ENCODE measurements at regions not wholly inside any gene's neighbourhood (a gene's known extent, or its start where the extent isn't known, plus 50 kb on each side); places are given as distances from the start of the nearest gene placed in this dataset.
A peak's percentile ranks its signal among the peaks of the same experiment; 100 is the strongest.

DNA sequence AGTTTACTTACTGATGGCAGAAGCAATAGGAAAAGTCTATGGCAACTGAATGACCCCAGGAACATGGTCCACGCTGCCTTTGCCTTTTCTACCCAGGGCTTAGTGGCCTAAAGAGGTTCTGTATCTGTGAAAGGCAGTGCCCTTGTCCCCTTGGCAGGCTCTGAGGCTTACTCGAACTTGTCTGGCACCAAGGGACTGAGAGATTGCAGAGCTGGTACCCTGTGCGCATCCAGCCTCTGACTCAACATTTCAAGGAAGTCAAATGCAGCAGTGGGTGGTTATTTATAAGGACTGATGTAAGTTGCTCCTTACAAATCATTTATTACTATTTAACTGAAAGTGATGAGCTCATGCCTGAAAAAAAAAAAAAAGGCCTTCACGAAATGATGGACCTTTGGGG, 299.9 kb upstream of the MYOCD start:
- peaks cover 30% of the 10 kb centered on the region for H3K4me1 ChIP-seq (ENCODE audit: control insufficient read depth, insufficient read depth, low read length)

DNA sequence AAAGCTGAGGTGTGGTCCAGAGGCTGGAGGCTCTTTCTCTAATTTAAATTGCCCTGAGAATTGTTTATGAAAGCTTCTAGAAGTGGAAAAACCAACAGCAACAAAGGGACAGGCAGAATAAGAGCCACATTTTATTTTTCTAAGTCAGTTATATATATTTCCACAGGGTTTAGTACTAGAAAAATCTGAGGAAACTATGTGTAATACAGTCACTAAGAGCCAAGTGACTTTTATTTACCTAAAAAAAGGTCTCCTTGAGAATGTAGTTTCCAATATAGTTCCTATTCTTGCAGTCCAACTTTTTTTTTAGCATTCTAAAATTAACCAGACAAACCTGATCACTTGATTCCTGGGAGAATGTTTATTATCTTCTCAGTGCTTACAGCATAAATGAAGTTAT, 296.6 kb upstream of the MYOCD start:
- H3K27ac ChIP-seq (ENCODE audit: low read length): peak overlapping the region; percentile 4
- peaks cover 23% of the 10 kb centered on the region for H3K4me1 ChIP-seq (ENCODE audit: control insufficient read depth, insufficient read depth, low read length)

More for the DNA sequence above, 299.9 kb upstream of the MYOCD start:
- H3K27ac ChIP-seq (ENCODE audit: low read length): peak overlapping the region; percentile 87
- H3K9me3 ChIP-seq (ENCODE audit: control insufficient read depth in 2 of 2, low read length in 2 of 2): no peaks in the 10 kb centered on the region
- no peaks in the 10 kb centered on the region for H3K36me3 ChIP-seq (ENCODE audit: control insufficient read depth in 2 of 2, insufficient read depth in 2 of 2, low read length in 2 of 2)
- H3K9ac ChIP-seq (ENCODE audit: low read length in 2 of 2): peak overlapping the region; percentile 13 to 48
- H3K27me3 ChIP-seq (ENCODE audit: control insufficient read depth in 1 of 2, insufficient read depth in 2 of 2, low read length in 2 of 2): no peaks in the 10 kb centered on the region
- H3K4me3 ChIP-seq (ENCODE audit: low read length in 2 of 2): no peak overlapping the region

DNA sequence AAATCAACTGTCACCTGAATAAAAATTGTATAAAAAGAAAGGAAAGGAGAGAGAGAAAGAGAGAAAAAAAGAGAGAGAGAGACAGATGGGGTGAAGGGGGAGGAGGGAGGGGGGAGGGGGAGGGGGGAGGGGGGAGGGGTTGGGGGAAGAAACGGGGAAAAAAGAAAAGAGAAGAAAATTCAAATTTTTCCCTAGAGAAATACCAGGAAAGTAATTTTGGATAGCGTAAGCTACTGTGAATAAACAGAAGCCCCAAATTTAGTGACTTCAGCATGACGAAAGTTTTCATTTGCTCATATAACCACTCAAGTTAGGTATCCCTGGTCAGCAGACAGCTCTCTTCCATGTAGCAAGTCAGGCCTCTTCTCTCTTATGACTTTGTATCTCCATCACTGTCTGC, 289.4 kb upstream of the MYOCD start:
- H3K4me3 ChIP-seq (ENCODE audit: low read length in 2 of 2): no peak overlapping the region
- no peak overlapping the region for H3K27ac ChIP-seq (ENCODE audit: low read length)
- no peaks in the 10 kb centered on the region for H3K27me3 ChIP-seq (ENCODE audit: control insufficient read depth in 1 of 2, insufficient read depth in 2 of 2, low read length in 2 of 2)
- H3K9ac ChIP-seq (ENCODE audit: low read length in 2 of 2): no peak overlapping the region
- H3K4me1 ChIP-seq (ENCODE audit: control insufficient read depth, insufficient read depth, low read length): no peaks in the 10 kb centered on the region
- no peaks in the 10 kb centered on the region for H3K36me3 ChIP-seq (ENCODE audit: control insufficient read depth in 2 of 2, insufficient read depth in 2 of 2, low read length in 2 of 2)
- H3K9me3 ChIP-seq (ENCODE audit: control insufficient read depth in 2 of 2, low read length in 2 of 2): peaks cover 0 to 4% of the 10 kb centered on the region in 2 donors

More for the DNA sequence above, 296.6 kb upstream of the MYOCD start:
- no peaks in the 10 kb centered on the region for H3K36me3 ChIP-seq (ENCODE audit: control insufficient read depth in 2 of 2, insufficient read depth in 2 of 2, low read length in 2 of 2)
- H3K27me3 ChIP-seq (ENCODE audit: control insufficient read depth in 1 of 2, insufficient read depth in 2 of 2, low read length in 2 of 2): no peaks in the 10 kb centered on the region
- no peak overlapping the region for H3K4me3 ChIP-seq (ENCODE audit: low read length in 2 of 2)
- H3K9ac ChIP-seq (ENCODE audit: low read length in 2 of 2): no peak overlapping the region
- H3K9me3 ChIP-seq (ENCODE audit: control insufficient read depth in 2 of 2, low read length in 2 of 2): peaks cover 0 to 4% of the 10 kb centered on the region in 2 donors

DNA sequence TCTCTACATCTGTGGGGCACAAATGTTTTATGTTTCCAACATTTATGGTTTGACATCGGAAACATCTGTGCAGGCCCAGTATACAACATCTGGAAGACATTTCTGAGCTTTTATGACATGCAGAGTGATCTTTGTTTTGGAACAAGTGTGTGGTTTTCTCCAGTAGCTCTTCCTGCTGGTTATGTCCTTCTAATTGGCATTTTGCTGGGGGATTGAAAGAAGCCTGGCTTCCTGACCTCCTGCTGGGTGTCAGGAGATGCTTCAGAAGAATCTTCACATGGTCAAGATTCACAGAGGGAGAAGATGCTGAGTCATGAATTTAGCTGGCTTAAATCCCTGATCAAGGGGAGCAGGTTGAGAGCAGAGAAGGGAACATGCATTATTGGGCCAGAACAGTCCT, 279.5 kb upstream of the MYOCD start:
- Histone ChIP-seq H3K27ac (ENCODE audit: low read length) (no peak overlapping the region), H3K27me3 (ENCODE audit: control insufficient read depth in 1 of 2, insufficient read depth in 2 of 2, low read length in 2 of 2) (no peaks in the 10 kb centered on the region)

DNA sequence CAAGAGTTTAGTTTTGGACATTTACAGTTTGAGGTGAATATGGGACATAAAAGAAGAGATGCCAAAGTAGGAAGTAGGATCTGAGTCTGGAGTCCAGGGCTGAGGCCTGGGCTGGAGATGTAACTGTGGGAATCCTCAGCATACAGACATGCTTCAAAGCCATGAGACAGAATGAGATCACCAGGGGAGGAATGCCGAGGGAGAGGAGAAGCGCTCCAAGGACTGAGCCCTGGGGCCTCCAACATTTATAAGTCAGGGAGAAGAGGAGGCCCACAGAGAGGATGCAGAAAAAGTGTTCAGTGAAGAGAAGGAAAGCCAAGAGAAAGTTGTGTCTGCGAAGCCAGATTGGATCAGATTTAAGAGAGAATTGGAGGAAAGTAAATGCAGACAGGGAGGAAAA, 277.5 kb upstream of the MYOCD start:
- Histone ChIP-seq H3K27me3 (ENCODE audit: control insufficient read depth in 1 of 2, insufficient read depth in 2 of 2, low read length in 2 of 2) (no peaks in the 10 kb centered on the region), H3K27ac (ENCODE audit: low read length) (no peak overlapping the region)

More for the DNA sequence above, 279.5 kb upstream of the MYOCD start:
- Histone ChIP-seq H3K36me3 (ENCODE audit: control insufficient read depth in 2 of 2, insufficient read depth in 2 of 2, low read length in 2 of 2) (no peaks in the 10 kb centered on the region), H3K4me3 (ENCODE audit: low read length in 2 of 2) (no peak overlapping the region), H3K9me3 (ENCODE audit: control insufficient read depth in 2 of 2, low read length in 2 of 2) (no peaks in the 10 kb centered on the region), H3K9ac (ENCODE audit: low read length in 2 of 2) (no peak overlapping the region), H3K4me1 (ENCODE audit: control insufficient read depth, insufficient read depth, low read length) (no peaks in the 10 kb centered on the region)

DNA sequence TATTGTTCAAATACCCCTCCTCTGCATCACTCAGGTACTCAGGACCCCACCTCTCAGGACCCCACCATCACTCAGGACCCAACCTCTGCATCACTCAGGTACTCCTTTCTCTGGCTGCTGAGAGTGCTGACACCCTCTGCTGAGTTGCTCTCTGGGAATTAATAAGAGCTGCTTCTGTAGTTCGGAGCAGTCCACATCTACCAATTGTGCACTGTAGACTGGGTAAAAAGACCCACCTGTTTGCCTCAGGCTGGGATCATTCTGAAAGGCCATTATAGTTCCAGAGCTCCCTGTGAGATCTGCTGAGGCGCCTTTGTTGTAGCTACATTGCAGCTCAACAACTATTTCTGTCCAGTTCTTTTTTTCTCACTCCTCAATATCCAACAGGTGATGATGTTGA, 276.3 kb upstream of the MYOCD start:
- Histone ChIP-seq H3K4me3 (ENCODE audit: low read length in 2 of 2) (no peak overlapping the region), H3K36me3 (ENCODE audit: control insufficient read depth in 2 of 2, insufficient read depth in 2 of 2, low read length in 2 of 2) (no peaks in the 10 kb centered on the region), H3K4me1 (ENCODE audit: control insufficient read depth, insufficient read depth, low read length) (no peaks in the 10 kb centered on the region), H3K27me3 (ENCODE audit: control insufficient read depth in 1 of 2, insufficient read depth in 2 of 2, low read length in 2 of 2) (no peaks in the 10 kb centered on the region), H3K9ac (ENCODE audit: low read length in 2 of 2) (no peak overlapping the region), H3K9me3 (ENCODE audit: control insufficient read depth in 2 of 2, low read length in 2 of 2) (no peaks in the 10 kb centered on the region), H3K27ac (ENCODE audit: low read length) (no peak overlapping the region)

More for the DNA sequence above, 277.5 kb upstream of the MYOCD start:
- Histone ChIP-seq H3K36me3 (ENCODE audit: control insufficient read depth in 2 of 2, insufficient read depth in 2 of 2, low read length in 2 of 2) (no peaks in the 10 kb centered on the region), H3K4me3 (ENCODE audit: low read length in 2 of 2) (no peak overlapping the region), H3K9me3 (ENCODE audit: control insufficient read depth in 2 of 2, low read length in 2 of 2) (no peaks in the 10 kb centered on the region), H3K9ac (ENCODE audit: low read length in 2 of 2) (no peak overlapping the region), H3K4me1 (ENCODE audit: control insufficient read depth, insufficient read depth, low read length) (no peaks in the 10 kb centered on the region)

DNA sequence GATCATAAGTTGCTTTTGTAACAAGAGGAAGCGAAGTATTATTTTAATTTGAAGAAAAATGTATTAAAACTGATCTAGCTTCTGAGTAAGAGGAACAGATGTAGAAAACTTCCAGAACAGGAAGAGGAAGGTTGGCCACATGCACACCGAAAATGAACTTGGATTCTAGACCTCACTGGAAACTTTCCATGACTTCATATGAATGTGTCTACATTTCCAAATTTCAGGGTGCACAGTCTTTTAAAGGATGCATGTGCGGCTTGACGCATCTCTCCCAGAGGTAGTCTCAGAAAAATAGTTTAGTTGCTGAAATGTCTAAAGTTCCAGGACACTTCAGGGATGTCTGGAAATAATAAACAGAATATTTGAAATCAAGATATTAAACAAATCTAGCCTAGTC, 275.1 kb upstream of the MYOCD start:
- Histone ChIP-seq H3K4me3 (ENCODE audit: low read length in 2 of 2) (no peak overlapping the region), H3K27ac (ENCODE audit: low read length) (no peak overlapping the region), H3K4me1 (ENCODE audit: control insufficient read depth, insufficient read depth, low read length) (no peaks in the 10 kb centered on the region), H3K9ac (ENCODE audit: low read length in 2 of 2) (no peak overlapping the region), H3K27me3 (ENCODE audit: control insufficient read depth in 1 of 2, insufficient read depth in 2 of 2, low read length in 2 of 2) (no peaks in the 10 kb centered on the region), H3K9me3 (ENCODE audit: control insufficient read depth in 2 of 2, low read length in 2 of 2) (no peaks in the 10 kb centered on the region), H3K36me3 (ENCODE audit: control insufficient read depth in 2 of 2, insufficient read depth in 2 of 2, low read length in 2 of 2) (no peaks in the 10 kb centered on the region)

DNA sequence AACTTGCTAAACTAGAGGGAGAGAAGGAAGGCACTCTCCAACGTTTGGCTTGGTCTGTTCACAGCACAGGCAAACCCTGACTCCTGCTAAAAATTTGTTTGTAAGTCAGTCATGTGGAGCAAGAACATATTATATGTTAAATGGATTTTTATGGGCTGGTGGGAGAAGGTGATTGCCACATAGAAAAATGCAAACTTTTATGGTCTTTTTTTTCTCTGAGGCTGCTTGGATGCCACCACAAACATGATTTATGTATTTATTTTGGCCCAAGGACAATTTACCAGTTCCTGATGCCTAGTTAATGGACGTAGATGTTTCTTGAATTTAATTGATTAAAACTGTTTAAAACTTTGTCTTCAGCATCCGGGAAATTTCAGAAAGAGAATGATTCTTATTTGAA, 274.2 kb upstream of the MYOCD start:
- Histone ChIP-seq H3K9ac (ENCODE audit: low read length in 2 of 2) (no peak overlapping the region), H3K36me3 (ENCODE audit: control insufficient read depth in 2 of 2, insufficient read depth in 2 of 2, low read length in 2 of 2) (no peaks in the 10 kb centered on the region), H3K4me1 (ENCODE audit: control insufficient read depth, insufficient read depth, low read length) (no peaks in the 10 kb centered on the region), H3K27me3 (ENCODE audit: control insufficient read depth in 1 of 2, insufficient read depth in 2 of 2, low read length in 2 of 2) (no peaks in the 10 kb centered on the region), H3K27ac (ENCODE audit: low read length) (no peak overlapping the region), H3K9me3 (ENCODE audit: control insufficient read depth in 2 of 2, low read length in 2 of 2) (no peaks in the 10 kb centered on the region), H3K4me3 (ENCODE audit: low read length in 2 of 2) (no peak overlapping the region)

DNA sequence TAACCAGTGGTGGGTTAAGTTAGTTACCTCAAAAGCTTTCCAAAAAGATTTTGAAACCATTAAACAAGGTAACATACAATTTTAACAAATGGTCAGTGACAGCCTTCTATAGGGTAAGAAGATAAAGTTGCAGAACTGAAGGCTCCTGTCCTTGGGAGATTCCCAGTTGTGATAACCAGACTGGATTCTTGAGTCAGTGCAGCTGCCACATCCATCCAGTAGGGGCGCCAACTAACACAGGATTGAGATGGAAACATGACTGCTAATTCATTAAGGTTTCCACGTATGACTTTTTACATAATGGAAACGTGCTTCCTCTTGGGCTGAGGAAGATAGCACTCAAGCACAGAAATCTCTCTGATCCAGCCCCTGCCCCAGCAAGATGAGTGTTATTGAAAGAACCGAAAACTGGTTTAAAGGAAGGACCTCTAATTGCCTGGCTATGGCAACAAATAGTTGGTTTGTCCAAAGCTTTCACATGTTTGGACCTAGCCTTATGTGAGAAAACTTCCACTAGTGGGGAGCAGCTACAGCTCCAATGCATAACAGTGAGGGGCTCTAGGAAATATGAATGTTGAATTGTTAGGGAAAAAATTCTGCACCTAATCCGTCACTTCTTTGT, 269.8 kb upstream of the MYOCD start:
- Histone ChIP-seq H3K9ac (ENCODE audit: low read length in 2 of 2) (no peak overlapping the region), H3K36me3 (ENCODE audit: control insufficient read depth in 2 of 2, insufficient read depth in 2 of 2, low read length in 2 of 2) (no peaks in the 10 kb centered on the region), H3K9me3 (ENCODE audit: control insufficient read depth in 2 of 2, low read length in 2 of 2) (no peaks in the 10 kb centered on the region), H3K4me3 (ENCODE audit: low read length in 2 of 2) (no peak overlapping the region), H3K27ac (ENCODE audit: low read length) (no peak overlapping the region), H3K27me3 (ENCODE audit: control insufficient read depth in 1 of 2, insufficient read depth in 2 of 2, low read length in 2 of 2) (no peaks in the 10 kb centered on the region), H3K4me1 (ENCODE audit: control insufficient read depth, insufficient read depth, low read length) (peaks cover 6% of the 10 kb centered on the region)

DNA sequence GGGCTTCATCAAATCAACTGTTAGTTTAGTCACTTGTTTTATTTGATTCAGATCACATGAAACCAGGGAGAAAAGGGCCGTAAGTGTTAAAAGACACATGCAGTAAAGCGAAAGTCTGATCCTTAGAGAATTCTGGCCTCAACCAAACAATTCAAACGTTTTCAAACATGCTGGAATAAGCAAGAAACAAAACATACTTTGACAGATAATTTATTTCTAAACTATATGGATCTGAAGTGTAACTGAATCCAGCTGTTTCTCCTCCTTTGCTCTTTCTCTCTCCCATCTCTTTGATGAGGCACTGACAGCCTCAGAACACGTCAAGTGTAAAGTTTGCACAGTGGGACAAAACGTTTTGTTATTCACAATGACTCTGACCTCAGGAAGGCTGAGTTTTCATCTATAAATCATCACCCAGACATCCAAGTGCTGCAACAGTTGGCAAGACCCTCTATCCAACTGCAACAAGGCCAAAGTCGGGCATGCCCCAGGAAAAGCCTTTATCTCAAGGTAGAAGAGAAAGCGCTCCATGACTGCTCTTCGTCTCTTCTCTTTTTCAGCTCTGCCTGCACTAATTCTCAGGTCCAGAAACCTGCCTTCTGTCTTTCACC, 267.1 kb upstream of the MYOCD start:
- Histone ChIP-seq H3K36me3 (ENCODE audit: control insufficient read depth in 2 of 2, insufficient read depth in 2 of 2, low read length in 2 of 2) (no peaks in the 10 kb centered on the region), H3K4me3 (ENCODE audit: low read length in 2 of 2) (no peak overlapping the region), H3K4me1 (ENCODE audit: control insufficient read depth, insufficient read depth, low read length) (peaks cover 6% of the 10 kb centered on the region), H3K27me3 (ENCODE audit: control insufficient read depth in 1 of 2, insufficient read depth in 2 of 2, low read length in 2 of 2) (no peaks in the 10 kb centered on the region), H3K9ac (ENCODE audit: low read length in 2 of 2) (peak overlapping the region in 1 of 2 donors; percentile 7), H3K9me3 (ENCODE audit: control insufficient read depth in 2 of 2, low read length in 2 of 2) (no peaks in the 10 kb centered on the region), H3K27ac (ENCODE audit: low read length) (peak overlapping the region; percentile 67)

DNA sequence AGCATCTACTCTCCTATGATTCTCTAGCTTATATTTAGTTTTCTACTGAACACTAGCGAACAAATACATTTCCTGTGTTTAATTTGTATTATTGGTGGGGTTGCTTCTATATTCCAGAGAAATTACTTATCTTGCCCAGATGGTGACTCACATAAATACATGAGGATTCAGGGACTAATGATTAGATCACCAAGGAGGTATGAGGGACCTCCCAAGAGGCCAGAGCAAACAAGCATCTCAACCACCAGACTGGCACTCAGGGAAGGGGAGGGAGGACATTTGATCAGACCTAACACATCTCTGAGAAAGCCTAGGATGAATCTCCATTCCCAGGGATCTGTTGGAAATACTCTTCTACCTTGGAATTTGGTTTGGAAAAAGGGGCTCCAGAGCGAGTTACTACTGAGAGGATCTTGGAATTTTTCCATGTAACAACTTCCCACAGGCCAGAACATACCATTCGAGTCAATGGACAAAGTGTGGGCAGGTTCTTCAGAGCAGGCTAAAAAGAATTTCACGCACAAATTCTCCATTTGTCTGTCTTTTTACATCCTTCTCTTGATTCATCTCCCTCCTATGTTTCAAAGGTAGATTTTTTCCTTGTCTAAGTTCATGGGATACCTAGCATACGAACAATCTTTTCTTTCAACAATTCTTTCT, 262.6 kb upstream of the MYOCD start:
- H3K27ac ChIP-seq (ENCODE audit: low read length): no peak overlapping the region
- H3K27me3 ChIP-seq (ENCODE audit: control insufficient read depth in 1 of 2, insufficient read depth in 2 of 2, low read length in 2 of 2): no peaks in the 10 kb centered on the region
- H3K4me1 ChIP-seq (ENCODE audit: control insufficient read depth, insufficient read depth, low read length): peaks cover 26% of the 10 kb centered on the region
- no peak overlapping the region for H3K9ac ChIP-seq (ENCODE audit: low read length in 2 of 2)
- no peak overlapping the region for H3K4me3 ChIP-seq (ENCODE audit: low read length in 2 of 2)
- no peaks in the 10 kb centered on the region for H3K9me3 ChIP-seq (ENCODE audit: control insufficient read depth in 2 of 2, low read length in 2 of 2)
- H3K36me3 ChIP-seq (ENCODE audit: control insufficient read depth in 2 of 2, insufficient read depth in 2 of 2, low read length in 2 of 2): no peaks in the 10 kb centered on the region
